GM12892 (cell line): ENCODE measurements at regions not wholly inside any gene's neighbourhood (a gene's known extent, or its start where the extent isn't known, plus 50 kb on each side); places are given as distances from the start of the nearest gene placed in this dataset.

Experiments used
- POLR2A ChIP-seq: IDR thresholded peaks from 2 replicates; pipeline ENCODE4 v1.6.1; 2011; ENCODE audit warnings: low read depth, low read length, control low read depth
- POLR2AphosphoS5 ChIP-seq: IDR thresholded peaks from 2 replicates; pipeline ENCODE4 v1.6.1; 2011; ENCODE audit warnings: low read depth, low read length, control low read depth
- TAF1 ChIP-seq: IDR thresholded peaks from 2 replicates; pipeline ENCODE4 v1.6.1; 2011; ENCODE audit warnings: low read depth, mild to moderate bottlenecking, control low read depth, low read length, borderline replicate concordance

DNA sequence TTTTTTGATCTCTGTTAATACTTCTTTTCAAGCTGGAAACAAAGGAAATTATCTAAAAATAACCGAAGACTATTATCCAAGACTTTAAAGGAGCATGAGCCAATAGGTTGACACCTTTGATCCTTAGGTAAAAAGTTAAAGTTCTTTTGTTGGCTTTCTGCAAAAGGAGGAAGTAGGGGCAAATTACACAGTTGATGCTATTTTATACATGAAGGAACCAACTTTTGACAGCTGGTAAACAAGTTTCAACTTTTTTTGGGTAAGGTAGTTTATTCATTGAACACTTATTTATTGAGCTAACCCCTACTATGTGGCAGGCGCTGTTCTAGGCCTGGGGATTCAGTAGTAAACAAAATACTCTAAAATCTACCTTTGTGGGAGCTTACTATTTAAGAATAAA, 66.6 kb upstream of the ZEB2 start:
- TF ChIP-seq TAF1 (no peak), POLR2A (no peak), POLR2AphosphoS5 (no peak)
